Uterus (tissue), 2 donors: ENCODE measurements at regions not wholly inside any gene's neighbourhood (a gene's known extent, or its start where the extent isn't known, plus 50 kb on each side); places are given as distances from the start of the nearest gene placed in this dataset.

Experiments used
- POLR2A ChIP-seq, 2 donors: fragments of 450-650 bp; IDR thresholded peaks; one replicate each; pipeline ENCODE4 v1.6.1; 2016; ENCODE audit warnings: antibody characterized with exemption in 2 of 2, mild to moderate bottlenecking in 1 of 2, moderate library complexity in 1 of 2
- TF ChIP-seq, protein P1 (sequence below), 4 experiments: fragments of 200-600 bp in 2 of 4; fragments of 450-650 bp in 2 of 4; sonication (generic) in 2 of 4; IDR thresholded peaks; one replicate each; pipeline ENCODE4 v1.5.1; 2016 to 2019; ENCODE audit warnings: antibody characterized with exemption in 4 of 4, mild to moderate bottlenecking in 2 of 4, moderate library complexity in 1 of 4

DNA sequence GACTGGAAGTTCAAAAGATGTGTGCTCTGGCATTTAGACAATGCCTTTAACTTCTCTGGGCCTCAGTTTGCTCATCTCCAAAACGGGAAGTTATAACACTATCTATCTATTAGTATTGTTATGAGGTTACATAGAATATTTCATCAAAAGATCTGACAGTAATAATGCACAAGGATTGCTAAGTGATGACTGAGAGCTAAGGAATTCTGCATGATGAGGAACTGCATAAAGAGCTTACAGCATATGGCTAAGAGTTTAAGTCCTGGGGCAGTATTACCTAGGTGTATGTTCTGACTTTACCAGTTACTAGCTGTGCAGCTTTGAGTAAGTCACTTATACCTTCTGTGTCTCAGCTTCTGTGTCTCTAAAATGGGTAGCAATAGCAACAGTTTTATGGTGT is 160.1 kb upstream of the TMPO start:
- TF ChIP-seq, protein P1, sequence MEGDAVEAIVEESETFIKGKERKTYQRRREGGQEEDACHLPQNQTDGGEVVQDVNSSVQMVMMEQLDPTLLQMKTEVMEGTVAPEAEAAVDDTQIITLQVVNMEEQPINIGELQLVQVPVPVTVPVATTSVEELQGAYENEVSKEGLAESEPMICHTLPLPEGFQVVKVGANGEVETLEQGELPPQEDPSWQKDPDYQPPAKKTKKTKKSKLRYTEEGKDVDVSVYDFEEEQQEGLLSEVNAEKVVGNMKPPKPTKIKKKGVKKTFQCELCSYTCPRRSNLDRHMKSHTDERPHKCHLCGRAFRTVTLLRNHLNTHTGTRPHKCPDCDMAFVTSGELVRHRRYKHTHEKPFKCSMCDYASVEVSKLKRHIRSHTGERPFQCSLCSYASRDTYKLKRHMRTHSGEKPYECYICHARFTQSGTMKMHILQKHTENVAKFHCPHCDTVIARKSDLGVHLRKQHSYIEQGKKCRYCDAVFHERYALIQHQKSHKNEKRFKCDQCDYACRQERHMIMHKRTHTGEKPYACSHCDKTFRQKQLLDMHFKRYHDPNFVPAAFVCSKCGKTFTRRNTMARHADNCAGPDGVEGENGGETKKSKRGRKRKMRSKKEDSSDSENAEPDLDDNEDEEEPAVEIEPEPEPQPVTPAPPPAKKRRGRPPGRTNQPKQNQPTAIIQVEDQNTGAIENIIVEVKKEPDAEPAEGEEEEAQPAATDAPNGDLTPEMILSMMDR (IDR thresholded peaks at IDR 0.05): no peak
- TF ChIP-seq POLR2A (IDR thresholded peaks at IDR 0.05): no peak
